GM23338 (cell line): ENCODE measurements at regions not wholly inside any gene's neighbourhood (a gene's known extent, or its start where the extent isn't known, plus 50 kb on each side); places are given as distances from the start of the nearest gene placed in this dataset.

ENCODE experiments used
- ATAC-seq: fragments of 200-7000 bp; cut with Tn5 transposase; 3 replicates; pipeline ENCODE4 v1.9.1; 2020
- DNase-seq: peaks from one replicate; pipeline ENCODE4 v3.0.0-alpha.2; 2015; ENCODE audit warnings: low spot score
- H2AFZ ChIP-seq: fragments of 200-600 bp; sonication (generic); 2 replicates; pipeline ENCODE4 v1.8.0; 2016; ENCODE audit warnings: antibody characterized with exemption, mild to moderate bottlenecking, moderate library complexity
- H3F3A ChIP-seq: fragments of 200-600 bp; sonication (generic); replicated peaks from 2 replicates; pipeline ENCODE4 v1.8.0; 2017; ENCODE audit warnings: antibody characterized with exemption, mixed run types, low read depth
- H3K27ac ChIP-seq: fragments of 200-600 bp; sonication (generic); 2 replicates; pipeline ENCODE4 v1.6.1; 2016; ENCODE audit warnings: low read depth
- H3K27me3 ChIP-seq: fragments of 200-600 bp; sonication (generic); 2 replicates; pipeline ENCODE4 v1.8.0; 2016; ENCODE audit warnings: mild to moderate bottlenecking, mixed run types, moderate library complexity; ENCODE audit not compliant: insufficient read depth
- H3K36me3 ChIP-seq: fragments of 200-600 bp; sonication (generic); 2 replicates; pipeline ENCODE4 v1.8.0; 2016; ENCODE audit warnings: mild to moderate bottlenecking; ENCODE audit not compliant: insufficient read depth
- H3K4me1 ChIP-seq: fragments of 200-600 bp; sonication (generic); 2 replicates; pipeline ENCODE4 v1.8.0; 2016; ENCODE audit warnings: mild to moderate bottlenecking, moderate library complexity; ENCODE audit not compliant: insufficient read depth
- H3K4me2 ChIP-seq: fragments of 200-600 bp; sonication (generic); 2 replicates; pipeline ENCODE4 v1.7.1; 2017; ENCODE audit warnings: mixed run types
- H3K4me3 ChIP-seq: fragments of 200-600 bp; sonication (generic); 2 replicates; pipeline ENCODE4 v1.6.1; 2016; ENCODE audit warnings: mixed run types
- H3K79me2 ChIP-seq: fragments of 200-600 bp; sonication (generic); replicated peaks from 2 replicates; pipeline ENCODE4 v1.8.0; 2017; ENCODE audit warnings: mild to moderate bottlenecking; ENCODE audit not compliant: insufficient read depth
- H3K9me2 ChIP-seq: fragments of 200-600 bp; sonication (generic); 2 replicates; pipeline ENCODE4 v1.8.0; 2017; ENCODE audit not compliant: insufficient read depth
- H4K20me1 ChIP-seq: fragments of 200-600 bp; sonication (generic); replicated peaks from 2 replicates; pipeline ENCODE4 v1.8.0; 2017; ENCODE audit warnings: mild to moderate bottlenecking; ENCODE audit not compliant: insufficient read depth
- H3K27ac Mint-ChIP-seq: 2 replicates; pipeline ENCODE4 v1.8.0; 2020; ENCODE audit warnings: inconsistent platforms, mild to moderate bottlenecking, moderate library complexity, mixed read lengths
- H3K27me3 Mint-ChIP-seq: 3 replicates; pipeline ENCODE4 v1.8.0; 2022; ENCODE audit warnings: low read depth, mild to moderate bottlenecking, moderate library complexity, mixed read lengths, inconsistent platforms; ENCODE audit not compliant: insufficient read depth, poor library complexity
- H3K36me3 Mint-ChIP-seq: 3 replicates; pipeline ENCODE4 v1.8.0; 2021; ENCODE audit warnings: low read depth, mild to moderate bottlenecking, inconsistent platforms, moderate library complexity, mixed read lengths
- H3K4me1 Mint-ChIP-seq: 3 replicates; pipeline ENCODE4 v1.8.0; 2020; ENCODE audit warnings: mild to moderate bottlenecking, inconsistent platforms, mixed read lengths
- H3K4me3 Mint-ChIP-seq: 3 replicates; pipeline ENCODE4 v1.8.0; 2021; ENCODE audit warnings: moderate library complexity, mild to moderate bottlenecking, inconsistent platforms, mixed read lengths
- H3K9me3 Mint-ChIP-seq: 3 replicates; pipeline ENCODE4 v1.8.0; 2020; ENCODE audit warnings: moderate library complexity, mild to moderate bottlenecking, inconsistent platforms, mixed read lengths
- CTCF ChIP-seq, 2 experiments: fragments of 200-600 bp in 1 of 2; sonication (generic) in 1 of 2; conservative IDR thresholded peaks; 2 replicates each; pipeline versions ENCODE4 v1.5.1 to v1.6.1; 2016 to 2017; ENCODE audit warnings: antibody characterized with exemption in 2 of 2, low read depth in 2 of 2, mild to moderate bottlenecking in 2 of 2, moderate library complexity in 1 of 2
- ETS1 ChIP-seq: IDR thresholded peaks from 2 replicates; pipeline ENCODE4 v1.6.1; 2016; ENCODE audit warnings: antibody characterized with exemption
- EZH2 ChIP-seq: fragments of 200-600 bp; sonication (generic); IDR thresholded peaks from one replicate; pipeline ENCODE4 v1.8.0; 2017; ENCODE audit warnings: antibody characterized with exemption, mild to moderate bottlenecking, low read depth; ENCODE audit not compliant: unreplicated experiment
- EZH2phosphoT487 ChIP-seq: fragments of 200-600 bp; sonication (generic); IDR thresholded peaks from one replicate; pipeline ENCODE4 v1.8.1; 2018; ENCODE audit warnings: antibody characterized with exemption; ENCODE audit not compliant: unreplicated experiment
- JUNB ChIP-seq: IDR thresholded peaks from one replicate; pipeline ENCODE4 v1.6.1; 2016; ENCODE audit warnings: antibody characterized with exemption; ENCODE audit not compliant: unreplicated experiment
- NANOG ChIP-seq: IDR thresholded peaks from 2 replicates; pipeline ENCODE4 v1.6.1; 2016; ENCODE audit warnings: antibody characterized with exemption, borderline replicate concordance
- POLR2AphosphoS5 ChIP-seq: IDR thresholded peaks from 2 replicates; pipeline ENCODE4 v1.6.1; 2016; ENCODE audit warnings: antibody characterized with exemption, low read depth
- STAT1 ChIP-seq: IDR thresholded peaks from one replicate; pipeline ENCODE4 v1.6.1; 2016; ENCODE audit warnings: antibody characterized with exemption; ENCODE audit not compliant: unreplicated experiment
- ZNF114 ChIP-seq: fragments of 250-450 bp; sonication (Bioruptor Pico); IDR thresholded peaks from 2 replicates; pipeline ENCODE4 v1.5.0; 2020; ENCODE audit warnings: mild to moderate bottlenecking, moderate library complexity
- ZNF462 ChIP-seq: fragments of 250-450 bp; sonication (Bioruptor Pico); IDR thresholded peaks from 2 replicates; pipeline ENCODE4 v1.5.0; 2020; ENCODE audit warnings: mild to moderate bottlenecking, moderate library complexity

GRCh38 chr9:79968533-79968932, 396.8 kb downstream of the TLE4 start (continued):
- TF ChIP-seq ZNF462: no peak
- TF ChIP-seq ETS1: no peak
- TF ChIP-seq EZH2: no peak
- no peak for TF ChIP-seq STAT1
- TF ChIP-seq POLR2AphosphoS5: no peak
- TF ChIP-seq NANOG: no peak
- no peak for TF ChIP-seq EZH2phosphoT487
- TF ChIP-seq ZNF114: no peak
- no peak for TF ChIP-seq JUNB

- no peak overlapping the region for H3K4me3 Mint-ChIP-seq
- peaks cover 25% of the 10 kb centered on the region for H3K27me3 ChIP-seq
- peaks cover 16% of the 10 kb centered on the region for H3K4me1 ChIP-seq
- no peak overlapping the region for H3K4me3 ChIP-seq
- H2AFZ ChIP-seq: no peak overlapping the region
- H3F3A ChIP-seq: no peaks in the 10 kb centered on the region
- peaks cover 16% of the 10 kb centered on the region; the same call in 2 of the 3 replicates for H3K4me1 Mint-ChIP-seq
- H3K9me3 Mint-ChIP-seq: no peaks in the 10 kb centered on the region
- H3K4me2 ChIP-seq: peak overlapping the region; percentile 47
- no peaks in the 10 kb centered on the region for H4K20me1 ChIP-seq
- H3K79me2 ChIP-seq: no peaks in the 10 kb centered on the region
- DNase-seq (peak; percentile 68), ATAC-seq (peak; percentile 99)
- H3K9me2 ChIP-seq: no peaks in the 10 kb centered on the region
- no peak overlapping the region for H3K27ac Mint-ChIP-seq
- no peaks in the 10 kb centered on the region for H3K36me3 Mint-ChIP-seq
- no peaks in the 10 kb centered on the region for H3K36me3 ChIP-seq
- peaks cover 5% of the 10 kb centered on the region for H3K27me3 Mint-ChIP-seq
- no peak overlapping the region for H3K27ac ChIP-seq
- no peak for TF ChIP-seq CTCF (conservative IDR thresholded peaks at IDR 0.05; ENCODE audit: low read depth in 2 of 2)
Measured at GRCh38 chr9:79962836-79963235, 391.1 kb downstream of the TLE4 start.
